ENCODE measurements at regions not wholly inside any gene's neighbourhood (a gene's known extent, or its start where the extent isn't known, plus 50 kb on each side); places are given as distances from the start of the nearest gene placed in this dataset.

GRCh38 chr3:6097021-6097420 is 763.9 kb upstream of the GRM7 start:
- no peaks in the 10 kb centered on the region for H3K9me3 Mint-ChIP-seq
- no peaks in the 10 kb centered on the region for H3K36me3 Mint-ChIP-seq (ENCODE audit: low read depth)
- no peaks in the 10 kb centered on the region for H3K4me1 Mint-ChIP-seq
- no peak overlapping the region for H3K27ac Mint-ChIP-seq
- peaks cover 3% of the 10 kb centered on the region for H3K27me3 Mint-ChIP-seq (ENCODE audit: low read depth, poor library complexity)
- DNase-seq, result no peak
- TF ChIP-seq CTCF (IDR thresholded peaks at IDR 0.05), result no peak
- H3K4me3 Mint-ChIP-seq, result no peak overlapping the region

- Mint-ChIP-seq H3K9me3 (peaks cover 1% of the 10 kb centered on the region), H3K36me3 (ENCODE audit: low read depth) (no peaks in the 10 kb centered on the region), H3K4me3 (no peak overlapping the region)
These were observed 763.4 kb upstream of the GRM7 start for GRCh38 chr3:6097556-6097955.

GRCh38 chr3:6098516-6099157 is 762.3 kb upstream of the GRM7 start:
- Mint-ChIP-seq H3K4me3 (no peak overlapping the region), H3K4me1 (no peaks in the 10 kb centered on the region), H3K27ac (no peak overlapping the region), H3K9me3 (peaks cover 3% of the 10 kb centered on the region), H3K36me3 (ENCODE audit: low read depth) (no peaks in the 10 kb centered on the region), H3K27me3 (ENCODE audit: low read depth, poor library complexity) (peaks cover 3% of the 10 kb centered on the region)
- DNase-seq, result no peak
- no peak for TF ChIP-seq CTCF (IDR thresholded peaks at IDR 0.05)

More at GRCh38 chr3:6097556-6097955, 763.4 kb upstream of the GRM7 start:
- no peak for DNase-seq
- H3K27me3 Mint-ChIP-seq (ENCODE audit: low read depth, poor library complexity), result peaks cover 3% of the 10 kb centered on the region
- H3K27ac Mint-ChIP-seq, result no peak overlapping the region
- TF ChIP-seq CTCF (IDR thresholded peaks at IDR 0.05), result no peak
- no peaks in the 10 kb centered on the region for H3K4me1 Mint-ChIP-seq

GRCh38 chr3:6099458-6100075 is 761.3 kb upstream of the GRM7 start:
- no peak overlapping the region for H3K4me3 Mint-ChIP-seq
- peaks cover 3% of the 10 kb centered on the region for H3K27me3 Mint-ChIP-seq (ENCODE audit: low read depth, poor library complexity)
- H3K27ac Mint-ChIP-seq, result no peak overlapping the region
- H3K4me1 Mint-ChIP-seq, result no peaks in the 10 kb centered on the region
- TF ChIP-seq CTCF (IDR thresholded peaks at IDR 0.05), result no peak
- no peaks in the 10 kb centered on the region for H3K36me3 Mint-ChIP-seq (ENCODE audit: low read depth)
- peaks cover 3% of the 10 kb centered on the region for H3K9me3 Mint-ChIP-seq
- DNase-seq, result no peak

GRCh38 chr3:6105187-6105586 is 755.7 kb upstream of the GRM7 start:
- Mint-ChIP-seq H3K9me3 (peaks cover 6% of the 10 kb centered on the region), H3K4me3 (no peak overlapping the region), H3K27ac (no peak overlapping the region), H3K36me3 (ENCODE audit: low read depth) (no peaks in the 10 kb centered on the region), H3K4me1 (no peaks in the 10 kb centered on the region), H3K27me3 (ENCODE audit: low read depth, poor library complexity) (peaks cover 2% of the 10 kb centered on the region)
- no peak for DNase-seq
- TF ChIP-seq CTCF (IDR thresholded peaks at IDR 0.05), result no peak

- H3K4me1 Mint-ChIP-seq, result no peaks in the 10 kb centered on the region
- no peaks in the 10 kb centered on the region for H3K36me3 Mint-ChIP-seq (ENCODE audit: low read depth)
- no peak for DNase-seq
- peaks cover 3% of the 10 kb centered on the region for H3K9me3 Mint-ChIP-seq
- no peaks in the 10 kb centered on the region for H3K27me3 Mint-ChIP-seq (ENCODE audit: low read depth, poor library complexity)
- H3K4me3 Mint-ChIP-seq, result no peak overlapping the region
- TF ChIP-seq CTCF (IDR thresholded peaks at IDR 0.05), result no peak
- H3K27ac Mint-ChIP-seq, result no peak overlapping the region
These were observed 752.0 kb upstream of the GRM7 start for GRCh38 chr3:6108957-6109356.

Data from nephron progenitor cell (in vitro differentiated cells).